NCI-H2107 (cell line): ENCODE measurements at regions not wholly inside any gene's neighbourhood (a gene's known extent, or its start where the extent isn't known, plus 50 kb on each side); places are given as distances from the start of the nearest gene placed in this dataset.

Experiments used
- DNase-seq: peaks from one replicate; lab custom pipeline; 2025; lab: John Stamatoyannopoulos, UW

- no peak for DNase-seq
Observed at GRCh38 chr12:47560415-47560814, 145.4 kb downstream of the RPAP3 start.

- no peak for DNase-seq
Observed at GRCh38 chr12:47558625-47559345, 147.0 kb downstream of the RPAP3 start.

GRCh38 chr12:47557386-47557785, 148.4 kb downstream of the RPAP3 start:
- DNase-seq: no peak

- no peak for DNase-seq
Observed at GRCh38 chr12:47556261-47557030, 149.4 kb downstream of the RPAP3 start.

- DNase-seq: no peak
Observed at GRCh38 chr12:47554046-47554653, 151.7 kb downstream of the RPAP3 start.

- DNase-seq: no peak
Observed at GRCh38 chr12:47553266-47553665, 152.6 kb downstream of the RPAP3 start.

GRCh38 chr12:47551426-47551851, 154.4 kb downstream of the RPAP3 start:
- DNase-seq: no peak

- DNase-seq: no peak
Observed at GRCh38 chr12:47549258-47549657, 156.6 kb downstream of the RPAP3 start.

GRCh38 chr12:47548401-47548800, 157.4 kb downstream of the RPAP3 start:
- DNase-seq: no peak

- DNase-seq: no peak
Observed at GRCh38 chr12:47547077-47547476, 158.8 kb downstream of the RPAP3 start.

GRCh38 chr12:47545938-47546609, 159.8 kb downstream of the RPAP3 start:
- no peak for DNase-seq

GRCh38 chr12:47534695-47535094, 171.1 kb downstream of the RPAP3 start:
- no peak for DNase-seq

- DNase-seq: no peak
Observed at GRCh38 chr12:47530050-47530449, 175.8 kb downstream of the RPAP3 start.

GRCh38 chr12:47527816-47528215, 178.0 kb downstream of the RPAP3 start:
- DNase-seq: no peak

GRCh38 chr12:47520029-47520428, 185.8 kb downstream of the RPAP3 start:
- DNase-seq: no peak

GRCh38 chr12:47517122-47517521, 188.7 kb downstream of the RPAP3 start:
- no peak for DNase-seq

GRCh38 chr12:47509398-47509851, 196.4 kb downstream of the RPAP3 start:
- DNase-seq: no peak

GRCh38 chr12:47507221-47507620, 198.6 kb downstream of the RPAP3 start:
- DNase-seq: no peak

- DNase-seq: no peak
Observed at GRCh38 chr12:47504775-47505446, 200.9 kb downstream of the RPAP3 start.

- DNase-seq: no peak
Observed at GRCh38 chr12:47493801-47494200, 212.0 kb downstream of the RPAP3 start.

- DNase-seq: no peak
Observed at GRCh38 chr12:47491516-47492305, 214.1 kb downstream of the RPAP3 start.
